Fibroblast of gingiva (primary cell): ENCODE measurements at regions not wholly inside any gene's neighbourhood (a gene's known extent, or its start where the extent isn't known, plus 50 kb on each side); places are given as distances from the start of the nearest gene placed in this dataset.
"Not testable (repeated sequence)": the region's sequence is repeated elsewhere in the genome, so short reads cannot be mapped to it uniquely, and the experiment has no call there.

ENCODE experiments used
- DNase-seq: peaks from one replicate; pipeline ENCODE4 v3.0.0-alpha.2; 2011; ENCODE audit warnings: low read depth

DNA sequence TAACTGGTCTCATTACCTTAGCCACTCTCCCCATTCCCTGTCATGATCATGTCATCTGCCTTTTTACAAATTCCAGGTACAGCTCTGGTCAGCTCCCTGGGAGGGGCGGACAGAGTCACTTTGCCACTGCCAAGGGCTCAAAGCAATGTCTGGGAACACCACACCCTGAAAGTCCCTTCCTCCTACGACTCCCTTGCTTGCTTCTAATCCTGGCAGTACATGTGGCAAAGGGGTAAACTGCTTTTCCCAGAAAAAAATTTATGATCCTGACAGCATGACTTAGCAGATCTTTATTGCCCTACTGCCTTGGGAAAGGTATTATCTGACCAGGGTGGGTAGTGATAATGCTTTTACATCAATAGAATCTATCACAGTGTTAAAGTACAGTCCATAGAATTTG, 376.0 kb upstream of the PDE3A start:
- no peak for DNase-seq

DNA sequence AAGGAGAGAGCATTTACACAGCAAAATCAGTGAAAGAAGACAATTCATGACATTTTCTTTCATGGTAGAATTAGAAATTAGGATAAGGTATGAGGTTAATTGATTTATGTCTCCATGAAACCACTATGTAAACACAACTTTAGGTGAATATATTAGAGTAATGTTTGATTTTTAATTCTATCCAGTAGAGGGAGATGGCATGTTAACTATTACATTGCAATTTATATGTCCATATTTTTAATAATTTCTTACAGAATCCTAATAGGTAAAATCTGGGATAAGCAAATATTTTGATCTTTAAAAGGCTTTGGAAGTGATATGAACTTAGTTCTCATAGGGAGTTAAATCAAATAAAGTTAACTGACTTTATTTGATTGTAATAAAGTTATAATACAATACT, 373.4 kb upstream of the PDE3A start:
- no peak for DNase-seq

DNA sequence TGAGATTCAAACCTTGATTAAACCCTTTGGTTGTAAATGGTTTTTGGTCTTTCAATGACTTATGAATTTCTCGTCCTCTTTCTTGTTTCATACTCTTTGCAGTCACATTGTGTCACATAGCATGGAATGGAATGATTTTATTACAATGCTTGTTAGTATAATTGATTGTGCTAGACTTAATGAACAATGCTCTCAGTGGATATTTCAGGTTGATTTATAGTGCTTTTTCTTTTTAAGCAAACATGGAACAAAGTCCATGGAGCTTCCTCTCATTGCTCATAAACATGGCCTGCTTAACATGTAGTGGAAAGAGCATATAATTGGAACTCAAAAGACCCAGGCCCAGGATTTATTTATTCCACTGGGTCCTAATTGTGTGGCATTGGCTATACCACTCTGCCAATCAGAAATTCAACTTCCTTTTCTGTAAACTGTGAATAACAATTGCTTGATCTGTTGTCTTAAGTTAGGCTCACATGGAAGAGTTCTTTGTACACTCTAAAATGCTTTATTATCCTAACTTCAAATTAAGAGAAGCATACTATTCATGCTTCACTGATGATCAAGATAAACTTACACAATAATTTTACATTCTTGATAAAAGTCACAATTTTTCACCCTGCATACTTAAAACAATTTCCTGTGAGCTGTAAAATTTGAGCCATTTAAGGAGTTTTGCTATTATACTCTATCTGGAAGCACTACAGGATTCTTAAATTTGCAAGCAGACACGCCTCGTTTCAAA, 370.5 kb upstream of the PDE3A start:
- DNase-seq, result peak; percentile 2

DNA sequence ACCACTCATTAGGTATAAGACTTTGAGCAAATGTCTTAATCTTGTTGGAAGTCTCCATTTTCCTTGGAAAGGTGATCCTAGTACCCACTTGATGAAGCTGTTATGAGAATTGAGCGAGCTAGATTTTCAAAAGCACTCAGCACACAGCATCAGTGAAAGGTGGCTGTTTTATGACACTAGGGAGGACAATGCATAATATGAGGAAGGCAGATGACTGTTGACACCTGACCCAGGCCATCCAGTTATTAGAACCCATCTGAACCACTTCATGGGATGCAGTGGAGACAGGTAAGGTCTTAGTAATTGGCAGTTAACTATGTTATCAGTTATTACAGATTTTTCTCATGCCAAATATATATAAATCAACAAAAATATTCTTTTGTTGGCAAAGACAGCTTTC, 369.9 kb upstream of the PDE3A start:
- no peak for DNase-seq

DNA sequence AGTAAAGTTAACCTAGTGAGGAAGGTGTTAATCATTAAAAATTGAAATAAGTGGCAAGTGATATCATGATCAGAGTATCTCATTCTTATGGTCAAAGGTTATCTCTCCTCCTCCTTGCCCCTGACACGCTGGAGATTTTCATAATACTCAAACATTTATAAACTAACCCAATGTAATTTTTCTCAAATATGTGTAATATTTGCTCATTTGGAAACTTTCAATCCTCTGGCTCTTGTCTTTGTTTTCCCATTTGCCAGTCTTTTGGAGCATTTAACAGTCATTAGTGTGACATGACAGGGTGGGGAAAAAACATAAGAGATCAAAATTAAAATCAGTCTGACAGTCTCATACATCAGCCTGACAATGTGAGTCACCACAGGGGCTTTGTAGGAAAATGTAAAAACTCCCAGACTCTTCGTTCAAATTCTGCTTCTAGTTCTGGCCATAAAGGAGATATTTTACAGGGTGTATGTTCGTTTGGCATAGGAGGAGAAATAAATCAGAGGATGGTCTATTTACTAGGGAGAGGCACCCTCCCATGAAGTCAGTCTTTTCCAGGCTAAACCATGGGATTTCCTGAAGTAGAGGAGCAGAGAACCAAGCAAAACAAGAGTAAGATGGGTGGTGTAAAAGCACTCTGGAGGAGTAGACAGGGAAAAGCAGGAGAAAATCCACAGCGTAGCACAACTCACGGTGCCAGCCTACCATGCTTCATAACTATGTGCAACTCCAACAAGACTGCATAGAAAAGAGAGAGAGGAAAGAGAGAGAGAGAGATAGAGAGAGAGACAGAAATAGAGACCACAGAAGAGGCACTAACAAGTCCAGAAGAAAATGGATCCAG, 369.2 kb upstream of the PDE3A start:
- no peak for DNase-seq

DNA sequence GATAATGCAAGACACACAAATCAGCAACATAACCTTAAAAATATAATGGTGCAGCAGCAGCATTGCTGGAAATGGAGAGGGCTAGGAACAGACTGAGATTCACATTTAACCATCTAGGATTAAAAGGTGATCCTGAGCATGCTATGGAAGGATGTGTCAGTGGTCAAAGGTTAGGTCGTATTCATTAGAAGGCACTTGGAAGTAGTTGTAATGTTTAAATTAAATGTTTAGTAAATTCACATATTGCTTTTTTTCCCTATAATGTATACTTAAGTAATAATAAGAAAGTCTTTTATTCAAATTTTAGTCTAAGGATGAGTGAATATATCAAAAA, 368.6 kb upstream of the PDE3A start:
- no peak for DNase-seq

DNA sequence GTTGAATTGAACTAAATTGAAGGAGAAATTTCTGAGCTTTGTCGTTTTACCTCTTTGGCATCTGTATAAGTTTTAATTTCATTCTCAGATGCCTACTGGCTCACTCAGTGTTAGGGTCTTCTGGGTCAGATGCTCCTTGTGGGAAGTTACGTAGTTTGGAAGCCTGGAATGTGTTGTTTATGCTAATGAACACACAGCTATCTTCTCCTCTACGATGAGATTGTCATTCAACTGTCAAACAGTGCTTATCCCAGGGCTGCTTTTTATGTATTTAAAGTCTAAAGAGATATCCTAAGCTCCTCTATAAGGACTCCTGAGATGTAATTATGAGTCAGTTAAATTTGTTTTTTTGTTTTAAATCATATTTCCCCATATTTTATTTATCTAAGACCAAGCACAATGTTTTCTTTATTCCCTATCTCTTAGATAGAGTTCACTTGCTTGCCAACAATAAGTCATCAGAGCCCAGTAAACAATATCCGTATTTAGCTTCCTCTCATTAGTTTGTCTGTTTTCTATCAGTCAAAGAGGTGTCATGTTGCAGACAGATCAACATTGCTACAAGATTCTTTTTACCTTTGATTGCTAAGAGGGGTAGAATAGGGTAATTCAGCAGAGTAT, 368.0 kb upstream of the PDE3A start:
- no peak for DNase-seq

DNA sequence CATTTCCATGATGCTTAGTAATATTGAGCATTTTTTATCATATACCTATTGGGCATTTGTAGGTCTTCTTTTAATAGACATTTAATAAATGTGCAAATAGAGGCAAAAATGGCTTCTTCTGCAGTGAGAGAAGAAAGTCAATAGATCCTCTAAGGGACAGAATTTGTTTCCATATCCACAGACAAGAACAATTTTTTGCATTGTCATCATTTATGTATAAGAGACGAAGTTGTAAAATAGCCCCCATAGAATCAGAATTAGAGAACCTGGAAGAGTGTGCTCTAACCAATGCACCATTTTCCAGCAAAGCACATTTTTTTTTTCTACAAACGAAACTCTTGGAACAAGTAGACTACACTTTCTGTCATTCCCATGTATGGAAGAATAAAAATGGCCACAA, 365.1 kb upstream of the PDE3A start:
- DNase-seq, result no peak

DNA sequence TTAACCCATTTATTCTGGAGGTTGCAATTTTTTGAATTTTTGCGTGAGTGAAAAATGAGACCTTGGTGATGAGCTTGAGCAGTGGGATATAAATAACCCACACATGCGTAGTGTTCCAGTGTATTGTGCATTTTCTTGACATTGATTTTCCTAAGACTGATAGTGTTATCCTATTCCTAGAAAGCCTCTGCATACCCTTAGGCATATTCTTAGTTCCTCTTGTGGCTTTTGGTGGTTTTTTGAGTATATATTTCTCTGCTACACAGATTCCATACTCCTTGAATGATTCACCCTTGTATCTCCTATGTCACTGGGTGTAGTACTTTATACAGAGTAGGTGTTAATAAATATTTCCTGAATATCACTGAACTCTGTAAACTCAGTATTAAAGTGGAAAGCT, 363.4 kb upstream of the PDE3A start:
- no peak for DNase-seq

DNA sequence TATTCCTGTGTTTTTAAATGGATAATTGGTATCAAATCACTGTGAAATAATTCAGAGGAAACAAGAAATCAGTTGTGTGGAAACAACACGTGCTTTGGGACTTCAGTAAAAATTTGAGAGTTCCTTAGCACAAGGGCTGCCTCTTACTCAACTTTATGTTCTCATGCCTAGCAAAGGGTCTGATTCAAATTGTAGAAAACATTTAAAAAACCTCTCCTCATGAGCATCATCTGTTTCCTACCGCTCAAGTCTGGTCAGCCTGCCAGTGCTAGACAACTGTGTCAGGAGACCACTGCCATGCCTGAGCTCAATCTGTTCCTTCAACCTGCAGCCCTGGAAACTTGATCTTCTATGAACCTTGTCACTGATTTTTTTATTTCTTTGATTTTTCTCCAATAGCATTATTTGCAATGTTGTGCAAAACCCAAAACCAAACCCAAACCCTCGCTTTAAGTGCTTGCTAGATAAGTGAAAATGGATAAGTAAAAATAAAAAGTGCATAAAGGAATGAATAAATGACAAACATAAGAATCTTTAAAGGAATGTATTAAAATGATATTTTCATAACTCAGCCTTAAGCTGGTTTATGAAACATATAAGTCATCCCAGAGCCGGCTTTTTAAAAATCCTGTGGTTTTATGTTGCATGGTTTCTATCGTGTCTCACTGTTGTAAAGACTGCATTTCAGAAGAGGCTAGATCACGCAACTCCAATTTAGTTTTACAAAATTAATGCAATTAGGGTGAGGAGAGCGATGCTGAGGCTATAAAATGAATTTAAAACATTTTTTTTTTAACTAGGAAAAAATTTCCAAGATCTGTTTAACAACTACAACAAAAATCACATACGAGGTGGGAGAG, 361.2 kb upstream of the PDE3A start:
- peak; percentile 70 for DNase-seq

DNA sequence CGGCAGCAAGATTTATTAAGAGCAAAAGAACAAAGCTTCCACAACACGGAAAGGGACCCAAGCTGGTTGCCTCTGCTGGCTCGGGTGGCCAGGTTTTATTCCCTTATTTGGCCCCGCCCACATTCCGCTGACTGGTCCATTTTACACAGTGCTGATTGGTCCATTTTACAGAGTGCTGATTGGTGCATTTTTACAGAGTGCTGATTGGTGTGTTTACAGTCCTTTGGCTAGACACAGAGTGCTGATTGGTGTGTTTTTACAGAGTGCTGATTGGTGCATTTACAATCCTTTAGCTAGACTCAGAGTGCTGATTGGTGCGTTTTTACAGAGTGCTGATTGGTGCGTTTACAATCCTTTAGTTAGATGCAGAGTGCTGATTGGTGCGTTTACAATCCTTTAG, 358.4 kb upstream of the PDE3A start:
- DNase-seq, result not testable (repeated sequence)

DNA sequence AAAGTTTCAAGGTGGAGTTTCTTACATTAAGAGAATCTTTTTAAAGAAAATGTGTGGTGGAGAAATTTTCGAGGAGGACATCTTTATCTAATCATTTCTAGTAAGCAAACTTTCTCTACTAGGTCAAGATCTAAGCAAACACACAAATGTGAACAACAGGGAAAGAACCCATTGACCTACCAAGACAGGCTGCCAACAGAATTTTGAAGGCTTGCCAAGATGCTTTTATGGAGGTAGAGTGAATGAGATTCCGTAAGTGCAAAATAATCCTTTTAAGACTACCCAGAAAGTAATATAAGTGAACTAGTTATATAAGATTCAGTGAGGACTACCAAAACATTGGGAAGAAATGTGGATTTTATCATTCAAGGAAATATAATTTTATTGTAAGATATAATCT, 357.1 kb upstream of the PDE3A start:
- no peak for DNase-seq

DNA sequence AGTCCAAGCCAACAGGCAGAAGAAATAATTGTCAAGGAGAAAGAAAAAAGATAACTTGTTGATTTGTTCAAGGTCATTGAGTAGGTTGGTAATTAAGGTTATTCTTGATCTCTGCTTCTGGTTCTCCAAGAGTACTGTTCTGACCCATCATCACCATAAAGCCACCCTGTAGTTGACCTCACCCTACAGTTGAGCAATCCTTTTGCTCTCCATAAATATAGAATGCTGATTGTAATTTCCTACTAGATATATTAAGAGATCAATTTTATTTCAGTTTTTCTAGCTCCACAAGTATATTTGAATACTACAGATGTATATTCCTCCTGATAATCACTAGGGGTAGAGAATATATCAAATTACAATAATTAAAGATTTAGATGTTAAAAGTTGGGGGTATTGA, 350.5 kb upstream of the PDE3A start:
- no peak for DNase-seq

DNA sequence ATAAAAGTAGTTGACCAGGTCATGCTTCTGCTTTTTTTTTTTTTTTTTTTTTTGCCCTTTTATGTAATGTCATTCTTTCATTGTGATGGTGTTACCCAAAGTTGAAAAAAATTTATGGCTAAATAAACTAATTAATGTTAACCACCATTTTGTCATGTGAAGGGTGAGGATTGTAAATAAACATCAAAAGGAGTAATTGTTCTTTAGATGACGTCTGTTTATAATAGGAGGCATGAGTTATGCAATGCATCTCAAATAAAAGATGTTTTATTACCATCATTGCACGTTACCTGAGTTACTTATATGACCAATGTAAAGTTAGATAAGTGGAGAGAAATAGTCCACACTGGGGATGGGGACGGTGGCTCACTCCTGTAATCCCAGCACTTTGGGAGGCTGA, 349.9 kb upstream of the PDE3A start:
- DNase-seq, result no peak

DNA sequence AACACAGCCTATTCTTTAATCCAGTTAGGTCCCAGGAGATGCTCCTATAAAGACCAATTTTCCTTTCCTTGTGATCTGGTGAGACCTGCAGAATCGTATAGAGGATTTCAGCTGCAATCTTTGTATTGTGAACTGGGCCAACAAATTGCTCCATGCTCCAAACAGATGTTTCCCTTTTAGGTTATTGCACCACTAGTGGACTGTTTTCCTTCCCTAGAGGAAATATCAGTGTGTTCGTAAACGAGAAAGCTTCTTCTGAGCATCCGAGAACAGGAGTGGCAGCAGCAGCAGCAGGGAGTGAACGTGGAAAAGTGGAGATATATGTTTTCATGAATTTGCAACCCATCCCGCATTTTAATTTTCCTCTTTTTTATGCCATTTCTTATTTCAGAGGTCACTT, 344.1 kb upstream of the PDE3A start:
- peak; percentile 67 for DNase-seq

DNA sequence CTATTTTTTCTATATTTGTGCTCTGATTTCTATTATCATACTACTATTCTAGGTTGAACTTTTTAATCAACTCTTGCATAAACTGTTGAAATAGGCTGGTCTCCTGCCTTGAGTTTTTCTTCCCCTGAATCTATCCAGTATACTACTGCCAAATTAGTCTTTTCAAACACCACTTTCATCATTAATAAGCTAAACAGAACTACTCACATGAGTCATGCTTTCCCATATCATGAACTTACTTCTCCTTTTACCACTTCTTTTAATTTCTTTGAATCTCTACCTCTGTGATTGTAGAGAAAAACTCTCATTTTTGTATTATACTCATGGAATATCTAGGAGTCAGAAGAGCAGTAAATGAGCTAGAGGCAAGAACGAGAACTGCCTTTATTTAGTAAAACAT, 340.3 kb upstream of the PDE3A start:
- no peak for DNase-seq

DNA sequence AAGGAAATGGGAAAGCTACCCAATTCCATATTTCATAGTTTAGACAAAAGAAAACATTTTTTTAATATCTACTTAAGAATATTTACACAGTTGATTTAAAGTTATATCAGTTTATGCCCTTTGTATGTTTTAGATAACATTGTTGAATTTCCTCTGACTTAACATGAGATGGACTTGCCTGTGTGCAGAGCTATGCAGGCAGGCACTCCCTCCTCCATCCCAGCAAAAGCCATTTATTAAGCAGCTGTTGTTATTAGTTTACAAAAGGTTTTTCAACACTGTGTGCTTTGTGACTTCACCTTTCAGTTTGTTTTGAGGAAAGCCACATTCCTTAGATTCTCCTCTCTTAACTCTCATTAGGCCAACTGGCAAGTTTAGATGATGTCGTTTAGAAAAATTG, 337.5 kb upstream of the PDE3A start:
- DNase-seq, result no peak

DNA sequence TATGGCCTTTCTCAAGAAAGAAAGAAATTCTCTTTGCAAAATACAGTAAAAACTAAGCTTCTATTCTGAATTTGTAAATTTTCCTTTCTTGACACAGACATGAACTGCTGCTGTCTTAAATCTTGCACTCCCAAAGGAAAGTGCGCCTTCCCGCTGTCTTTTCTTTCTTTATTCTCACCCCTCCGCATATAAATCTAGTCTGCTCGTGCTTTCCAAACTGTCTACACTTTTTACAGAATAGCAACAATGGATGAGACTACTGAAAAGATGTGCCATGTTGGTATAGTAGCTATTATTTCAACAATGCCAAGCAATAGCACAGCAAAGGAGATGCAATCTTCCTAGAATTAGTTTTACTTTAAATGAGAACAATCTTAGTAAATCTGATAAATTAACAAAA, 328.8 kb upstream of the PDE3A start:
- no peak for DNase-seq

DNA sequence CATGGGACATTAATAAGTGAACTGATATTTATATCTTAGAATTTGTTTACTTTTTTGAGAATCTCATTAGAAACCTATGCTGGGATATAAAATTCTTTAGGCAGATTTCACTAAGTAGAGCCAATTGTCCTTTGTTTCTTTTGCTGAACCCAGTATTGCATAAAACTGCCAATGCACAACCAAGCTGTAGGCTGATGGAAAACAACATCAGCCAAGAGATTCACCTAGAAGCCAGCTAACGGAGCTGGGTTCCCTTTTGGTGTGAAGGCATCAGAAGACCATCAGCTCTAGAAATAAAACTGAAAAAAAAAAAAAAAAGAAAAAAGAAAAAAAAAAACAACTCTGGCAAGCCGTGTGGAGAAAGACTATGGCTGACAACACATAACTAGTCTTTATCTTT, 328.2 kb upstream of the PDE3A start:
- DNase-seq, result no peak

DNA sequence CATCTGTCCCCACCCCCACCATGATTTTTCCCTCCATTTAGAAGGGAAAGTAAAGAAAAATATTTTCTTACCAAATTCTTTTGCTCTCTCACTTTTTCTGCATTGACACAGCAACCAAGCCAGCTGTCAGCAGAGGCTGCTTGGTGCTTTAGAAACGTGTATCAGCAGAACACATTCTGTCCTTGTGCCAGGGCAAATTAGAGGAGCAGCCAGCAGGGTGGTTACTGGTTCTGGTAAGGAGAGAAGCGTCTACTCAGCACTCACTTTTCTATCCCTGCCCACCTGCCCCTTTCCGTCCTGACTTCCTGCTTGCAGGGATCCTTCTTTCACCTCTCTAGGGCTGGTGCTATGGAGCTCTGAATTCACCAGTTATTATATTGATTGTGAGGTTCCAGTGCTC, 327.5 kb upstream of the PDE3A start:
- no peak for DNase-seq

DNA sequence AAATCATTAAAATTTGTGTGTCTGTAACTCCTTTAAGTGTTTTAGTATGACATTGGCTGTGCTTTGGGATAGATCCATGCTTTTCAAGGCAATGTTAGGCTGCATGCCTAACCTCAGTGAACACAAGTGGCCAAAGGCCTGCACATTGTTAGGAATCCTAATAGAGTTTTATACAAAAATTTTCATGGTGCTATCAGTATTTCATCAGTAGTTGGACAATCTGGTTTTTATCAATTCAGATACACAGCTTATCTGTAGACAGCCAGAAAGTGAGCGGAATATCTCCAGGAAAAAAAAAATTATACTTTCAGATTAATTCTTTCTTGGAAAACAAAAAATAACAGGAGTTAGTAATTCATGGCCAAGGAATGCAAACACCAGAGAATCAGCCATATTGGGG, 324.0 kb upstream of the PDE3A start:
- no peak for DNase-seq

DNA sequence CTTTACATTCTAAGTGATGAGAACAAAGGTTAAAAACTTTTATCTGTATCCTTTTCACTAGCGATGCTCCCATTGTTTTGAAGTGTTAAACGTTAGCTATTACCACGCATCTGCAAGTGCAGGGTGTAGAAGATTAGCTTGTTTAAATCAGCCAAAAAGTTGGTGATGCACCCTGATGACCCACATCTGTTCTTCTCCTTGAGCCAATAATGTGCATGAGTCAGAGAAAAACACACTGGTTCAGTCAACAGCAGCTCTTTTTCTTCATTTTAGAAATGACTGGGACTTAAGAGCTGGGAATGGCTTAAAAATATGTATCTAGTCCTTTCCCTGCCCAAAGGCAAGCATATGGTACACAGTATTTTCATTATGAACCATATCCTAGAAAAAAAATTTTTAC, 323.5 kb upstream of the PDE3A start:
- peak; percentile 34 for DNase-seq
